Large intestine (tissue), 3 donors: ENCODE measurements at regions not wholly inside any gene's neighbourhood (a gene's known extent, or its start where the extent isn't known, plus 50 kb on each side); places are given as distances from the start of the nearest gene placed in this dataset.
"Not testable (repeated sequence)": the region's sequence is repeated elsewhere in the genome, so short reads cannot be mapped to it uniquely, and the experiment has no call there.

Experiments
- DNase-seq, 2 donors: peaks; one replicate each; pipeline versions ENCODE4 v3.0.0 to v3.0.0-alpha.2; 2013
- H3K27ac ChIP-seq: one replicate; pipeline ENCODE4 v1.5.1; 2013; ENCODE audit warnings: low read length
- H3K27me3 ChIP-seq: 2 replicates; pipeline ENCODE4 v1.6.1; 2013; ENCODE audit warnings: low read length; ENCODE audit not compliant: control insufficient read depth, insufficient read depth
- H3K36me3 ChIP-seq: 2 replicates; pipeline ENCODE4 v1.6.1; 2013; ENCODE audit warnings: low read length; ENCODE audit not compliant: control insufficient read depth, insufficient read depth
- H3K4me1 ChIP-seq: one replicate; pipeline ENCODE4 v1.6.1; 2013; ENCODE audit warnings: low read length; ENCODE audit not compliant: control insufficient read depth, insufficient read depth
- H3K4me3 ChIP-seq: one replicate; pipeline ENCODE4 v1.5.1; 2013; ENCODE audit warnings: low read length
- H3K9me3 ChIP-seq: one replicate; pipeline ENCODE4 v1.6.1; 2013; ENCODE audit warnings: mild to moderate bottlenecking, low read depth, low read length, moderate library complexity; ENCODE audit not compliant: control insufficient read depth
- WGBS: methylation state at CpG from one replicate; pipeline ENCODE4 v1.1.5; 2013; ENCODE audit warnings: low lambda C conversion rate; ENCODE audit not compliant: insufficient coverage; 5-methylcytosine and 5-hydroxymethylcytosine counted together

GRCh38 chr7:83777406-83778072 lies 128.6 kb upstream of the SEMA3E start:
- no peaks in the 10 kb centered on the region for H3K4me1 ChIP-seq
- 83% methylated on average over 1 of the region's 5 CpGs for WGBS
- DNase-seq = no peak
- H3K36me3 ChIP-seq = no peaks in the 10 kb centered on the region
- H3K9me3 ChIP-seq = no peaks in the 10 kb centered on the region
- H3K27me3 ChIP-seq = no peaks in the 10 kb centered on the region
- H3K4me3 ChIP-seq = no peak overlapping the region
- no peak overlapping the region for H3K27ac ChIP-seq

- no peaks in the 10 kb centered on the region for H3K9me3 ChIP-seq
- H3K36me3 ChIP-seq = no peaks in the 10 kb centered on the region
- no peaks in the 10 kb centered on the region for H3K4me1 ChIP-seq
- no CpG with 5 or more reads among the region's 3 CpGs for WGBS
- no peaks in the 10 kb centered on the region for H3K27me3 ChIP-seq
- no peak for DNase-seq
- no peak overlapping the region for H3K4me3 ChIP-seq
- no peak overlapping the region for H3K27ac ChIP-seq
Measured at GRCh38 chr7:83769407-83769806, 120.5 kb upstream of the SEMA3E start.

- H3K27ac ChIP-seq = no peak overlapping the region
- no peaks in the 10 kb centered on the region for H3K27me3 ChIP-seq
- no peaks in the 10 kb centered on the region for H3K4me1 ChIP-seq
- no peak for DNase-seq
- 100% methylated on average over 1 of the region's 1 CpG for WGBS
- H3K9me3 ChIP-seq = peaks cover 5% of the 10 kb centered on the region
- H3K36me3 ChIP-seq = no peaks in the 10 kb centered on the region
- no peak overlapping the region for H3K4me3 ChIP-seq
Measured at GRCh38 chr7:83751217-83751616, 102.3 kb upstream of the SEMA3E start.

GRCh38 chr7:83749495-83749894 lies 100.6 kb upstream of the SEMA3E start:
- no CpG with 5 or more reads among the region's 31 CpGs for WGBS

GRCh38 chr7:83739527-83739926 lies 90.6 kb upstream of the SEMA3E start:
- 57% methylated on average over 1 of the region's 2 CpGs for WGBS
- Histone ChIP-seq H3K27me3 (no peaks in the 10 kb centered on the region), H3K9me3 (no peaks in the 10 kb centered on the region)

More at GRCh38 chr7:83749495-83749894, 100.6 kb upstream of the SEMA3E start:
- Histone ChIP-seq H3K27ac (no peak overlapping the region), H3K4me3 (no peak overlapping the region), H3K27me3 (no peaks in the 10 kb centered on the region), H3K36me3 (no peaks in the 10 kb centered on the region), H3K9me3 (peaks cover 5% of the 10 kb centered on the region), H3K4me1 (no peaks in the 10 kb centered on the region)
- DNase-seq = no peak

DNA sequence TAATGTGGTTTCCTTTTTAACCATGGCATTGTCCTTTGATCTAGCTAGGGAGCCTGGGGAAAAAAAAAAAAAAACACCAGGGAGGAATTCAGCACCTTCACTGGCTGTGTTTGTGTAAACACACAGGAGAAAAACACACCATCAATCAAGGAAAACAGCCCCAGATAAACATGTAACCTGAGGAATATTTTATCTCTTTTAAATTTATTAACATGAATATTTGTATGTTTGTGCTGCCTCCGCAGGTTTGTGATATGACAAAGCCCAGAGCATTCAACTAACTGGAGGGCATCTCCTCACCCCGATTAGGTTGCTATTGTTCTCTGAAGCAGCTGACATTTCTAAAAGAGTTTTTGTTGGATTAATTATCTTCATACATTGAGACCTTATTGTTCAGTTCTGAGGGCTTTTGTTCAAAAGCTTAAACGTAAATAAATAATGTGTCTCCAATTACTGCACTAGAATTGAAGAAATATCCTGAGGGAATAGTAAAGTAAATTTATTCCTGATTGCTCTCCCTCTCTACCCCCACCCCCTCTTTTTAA lies 89.4 kb upstream of the SEMA3E start:
- Histone ChIP-seq H3K9me3 (no peaks in the 10 kb centered on the region), H3K36me3 (no peaks in the 10 kb centered on the region), H3K4me1 (no peaks in the 10 kb centered on the region), H3K27me3 (no peaks in the 10 kb centered on the region), H3K4me3 (no peak overlapping the region), H3K27ac (no peak overlapping the region)
- WGBS = 63% methylated on average over 1 of the region's 3 CpGs
- no peak for DNase-seq

More at GRCh38 chr7:83739527-83739926, 90.6 kb upstream of the SEMA3E start:
- H3K36me3 ChIP-seq = no peaks in the 10 kb centered on the region
- H3K27ac ChIP-seq = no peak overlapping the region
- no peak overlapping the region for H3K4me3 ChIP-seq
- H3K4me1 ChIP-seq = no peaks in the 10 kb centered on the region
- no peak for DNase-seq

DNA sequence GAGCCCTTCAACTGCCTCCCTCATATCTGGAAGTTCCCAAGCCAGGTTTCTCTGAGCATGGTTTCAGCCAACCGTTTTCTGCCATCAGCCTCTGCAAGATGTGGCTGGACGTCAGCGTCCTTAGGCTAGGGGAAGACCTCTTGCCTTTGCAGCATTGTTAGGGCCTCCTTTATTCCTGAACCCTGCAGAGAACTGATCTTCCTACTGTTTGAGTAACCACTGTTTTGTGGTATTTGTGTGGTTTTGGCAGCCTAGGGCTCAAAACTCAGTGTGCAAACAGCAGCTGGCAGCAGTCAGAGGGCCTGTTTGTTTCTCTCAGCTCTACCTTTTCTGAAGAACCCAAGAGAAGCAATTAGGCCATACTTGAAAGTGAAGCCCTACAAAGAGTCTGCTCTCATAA lies 83.4 kb upstream of the SEMA3E start:
- Histone ChIP-seq H3K27me3 (no peaks in the 10 kb centered on the region), H3K9me3 (no peaks in the 10 kb centered on the region), H3K36me3 (no peaks in the 10 kb centered on the region), H3K27ac (no peak overlapping the region), H3K4me1 (no peaks in the 10 kb centered on the region), H3K4me3 (no peak overlapping the region)
- no CpG with 5 or more reads among the region's 3 CpGs for WGBS
- no peak for DNase-seq

- Histone ChIP-seq H3K4me1 (no peaks in the 10 kb centered on the region), H3K4me3 (no peak overlapping the region), H3K9me3 (no peaks in the 10 kb centered on the region), H3K36me3 (no peaks in the 10 kb centered on the region), H3K27me3 (no peaks in the 10 kb centered on the region), H3K27ac (no peak overlapping the region)
- DNase-seq = no peak
Measured at GRCh38 chr7:83731154-83731553, 82.2 kb upstream of the SEMA3E start.

- not testable (repeated sequence) for H3K27me3 ChIP-seq, H3K27ac ChIP-seq, H3K4me3 ChIP-seq, H3K9me3 ChIP-seq, DNase-seq, H3K4me1 ChIP-seq, H3K36me3 ChIP-seq
- no CpG with 5 or more reads among the region's 6 CpGs for WGBS
Measured at GRCh38 chr7:83716923-83717322, 68.0 kb upstream of the SEMA3E start.

DNA sequence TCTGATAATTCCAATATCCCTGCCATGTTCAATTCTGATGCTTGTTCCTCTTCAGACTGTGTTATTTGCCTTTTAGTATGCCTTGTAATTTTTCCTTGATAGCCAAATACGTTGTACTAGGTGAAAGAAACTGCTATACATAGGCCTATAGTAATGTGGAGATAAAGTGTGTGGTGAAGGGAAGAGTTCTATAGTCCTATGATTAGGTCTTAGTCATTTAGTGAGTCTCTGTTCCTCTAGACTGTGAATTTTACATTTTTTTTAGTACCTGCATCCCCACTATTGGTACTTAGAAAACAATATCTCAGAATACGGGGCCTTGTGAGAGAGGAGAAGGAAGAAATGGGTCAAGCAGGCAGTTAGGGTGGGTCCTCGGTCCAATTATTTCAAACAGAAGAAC lies 59.6 kb upstream of the SEMA3E start:
- no peak overlapping the region for H3K4me3 ChIP-seq
- H3K36me3 ChIP-seq = no peaks in the 10 kb centered on the region
- WGBS = no CpG with 5 or more reads among the region's 3 CpGs
- no peaks in the 10 kb centered on the region for H3K9me3 ChIP-seq
- H3K4me1 ChIP-seq = no peaks in the 10 kb centered on the region
- no peak for DNase-seq
- H3K27me3 ChIP-seq = no peaks in the 10 kb centered on the region
- H3K27ac ChIP-seq = no peak overlapping the region

DNA sequence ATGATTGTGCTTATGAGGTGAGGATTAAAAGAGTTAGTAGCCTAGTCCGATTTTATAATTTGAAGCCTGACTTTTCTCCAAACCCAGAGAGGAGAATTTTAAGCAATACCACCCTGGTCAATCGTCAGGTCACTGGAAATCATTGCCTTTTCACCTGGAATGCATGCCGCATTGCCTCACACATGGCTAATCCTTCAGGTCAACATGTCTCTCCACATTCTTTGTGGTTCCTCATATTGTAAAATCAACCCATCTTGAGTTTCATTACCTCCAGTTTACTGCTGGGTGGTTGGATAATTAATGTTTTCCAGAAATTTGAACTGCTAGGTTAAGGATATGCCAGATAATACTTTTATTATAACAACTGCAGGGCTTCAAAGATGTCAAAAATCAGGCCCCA lies 55.6 kb upstream of the SEMA3E start:
- Histone ChIP-seq H3K27me3 (no peaks in the 10 kb centered on the region), H3K4me3 (no peak overlapping the region), H3K9me3 (no peaks in the 10 kb centered on the region), H3K36me3 (no peaks in the 10 kb centered on the region), H3K4me1 (no peaks in the 10 kb centered on the region), H3K27ac (no peak overlapping the region)
- DNase-seq = no peak
- WGBS = no CpG with 5 or more reads among the region's 3 CpGs
